HG03175 (cell line): ENCODE measurements at regions not wholly inside any gene's neighbourhood (a gene's known extent, or its start where the extent isn't known, plus 50 kb on each side); places are given as distances from the start of the nearest gene placed in this dataset.

Experiments used
- ATAC-seq: cut with Tn5 transposase; IDR thresholded peaks from one replicate; pipeline ENCODE4 v1.9.1; 2021; ENCODE audit warnings: mild to moderate bottlenecking, moderate library complexity; ENCODE audit not compliant: unreplicated experiment

DNA sequence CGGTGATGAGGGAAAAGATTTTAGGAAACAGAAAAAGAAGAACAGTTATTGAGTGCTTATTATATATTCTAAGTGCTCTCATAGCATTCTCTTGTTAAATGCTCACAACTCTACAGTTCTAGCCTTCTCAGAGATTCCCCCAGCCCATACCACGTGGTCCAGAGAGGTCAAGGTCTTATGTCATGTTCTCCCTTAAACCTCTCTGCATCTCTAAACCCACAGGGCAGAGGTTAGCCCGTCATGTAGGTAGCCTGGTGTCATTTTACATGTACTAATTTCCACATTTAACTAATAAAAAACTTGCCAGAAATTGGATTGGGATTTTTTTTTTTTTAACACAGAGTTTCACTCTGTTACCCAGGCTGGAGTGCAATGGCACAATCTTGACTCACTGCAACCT lies 178.0 kb downstream of the CEMIP2 start:
- ATAC-seq, result no peak

DNA sequence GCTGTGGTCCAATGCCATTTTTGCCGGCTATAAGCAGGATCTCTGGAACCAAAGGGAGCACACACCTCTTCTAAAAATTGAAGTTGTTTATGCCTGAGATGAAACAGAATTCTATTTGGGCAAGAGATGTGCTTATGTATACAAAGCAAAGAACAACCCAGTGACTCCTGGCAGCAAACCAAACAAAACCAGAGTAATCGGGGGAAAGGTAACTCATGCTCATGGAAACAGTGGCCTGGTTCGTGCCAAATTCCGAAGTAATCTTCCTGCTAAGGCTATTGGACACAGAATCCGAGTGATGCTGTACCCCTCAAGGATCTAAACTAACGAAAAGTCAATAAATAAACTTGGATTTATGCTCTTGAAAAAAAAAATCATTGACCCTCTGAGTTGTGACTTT lies 178.7 kb downstream of the CEMIP2 start:
- no peak for ATAC-seq

GRCh38 chr9:71587576-71588362 lies 180.5 kb downstream of the CEMIP2 start:
- ATAC-seq, result no peak

GRCh38 chr9:71583792-71584191 lies 184.5 kb downstream of the CEMIP2 start:
- no peak for ATAC-seq

GRCh38 chr9:71582347-71582746 lies 186.0 kb downstream of the CEMIP2 start:
- ATAC-seq, result no peak

- no peak for ATAC-seq
Measured at GRCh38 chr9:71581101-71581500, 187.2 kb downstream of the CEMIP2 start.

DNA sequence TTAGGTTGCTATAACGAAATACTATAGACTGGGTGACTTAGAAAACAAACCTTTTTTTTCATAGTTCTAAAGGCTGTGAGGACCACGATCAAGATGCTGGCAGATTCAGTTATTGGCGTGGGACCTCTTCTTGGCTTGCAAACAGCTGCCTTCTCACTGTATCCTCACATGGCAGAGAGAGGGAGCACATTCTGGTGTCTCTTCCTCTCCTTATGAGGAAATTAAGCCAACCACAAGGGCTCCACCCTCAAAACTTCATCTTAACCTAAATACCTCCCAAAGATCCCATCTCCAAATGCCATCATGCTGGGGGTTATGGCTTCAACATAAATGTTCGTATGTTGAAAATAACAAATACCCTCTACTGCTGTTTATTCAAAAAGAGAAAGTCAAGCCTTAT lies 197.1 kb downstream of the CEMIP2 start:
- no peak for ATAC-seq

DNA sequence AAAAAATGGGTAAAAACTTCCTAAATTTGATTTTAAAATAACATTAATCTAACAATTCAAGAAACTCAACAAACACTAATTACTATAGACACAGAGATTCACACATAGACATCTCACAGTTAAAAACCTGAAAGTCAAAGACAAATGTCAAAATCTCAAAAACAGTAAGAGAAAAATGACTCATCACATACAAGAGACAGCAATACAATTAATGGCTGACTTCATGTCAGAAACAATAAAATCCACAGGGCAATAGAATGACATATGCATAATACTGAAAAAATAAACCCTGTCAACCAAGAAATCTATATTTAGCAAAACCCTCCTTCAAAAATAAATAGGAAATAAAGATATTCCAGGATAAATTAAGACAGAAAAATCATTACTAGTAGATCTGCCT lies 200.4 kb downstream of the CEMIP2 start:
- ATAC-seq, result no peak

DNA sequence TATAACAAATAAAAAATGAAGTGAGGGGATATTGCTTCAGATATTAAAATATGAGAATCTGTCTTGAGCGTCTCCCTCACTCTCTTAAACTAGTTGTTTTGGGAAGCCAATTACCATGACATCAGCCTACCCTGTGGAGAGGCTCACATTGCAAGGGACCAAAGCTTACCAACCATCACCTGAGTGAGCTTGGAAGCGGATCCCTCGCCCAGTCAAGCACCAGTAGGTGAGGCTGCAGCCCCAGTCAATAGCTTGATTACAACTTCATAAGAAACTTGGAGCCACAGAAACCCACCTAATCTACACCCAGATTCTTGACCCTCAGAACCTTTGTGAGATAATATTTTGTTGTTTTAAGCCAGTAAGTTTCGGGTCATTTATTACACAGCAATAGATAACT lies 206.2 kb downstream of the CEMIP2 start:
- no peak for ATAC-seq

DNA sequence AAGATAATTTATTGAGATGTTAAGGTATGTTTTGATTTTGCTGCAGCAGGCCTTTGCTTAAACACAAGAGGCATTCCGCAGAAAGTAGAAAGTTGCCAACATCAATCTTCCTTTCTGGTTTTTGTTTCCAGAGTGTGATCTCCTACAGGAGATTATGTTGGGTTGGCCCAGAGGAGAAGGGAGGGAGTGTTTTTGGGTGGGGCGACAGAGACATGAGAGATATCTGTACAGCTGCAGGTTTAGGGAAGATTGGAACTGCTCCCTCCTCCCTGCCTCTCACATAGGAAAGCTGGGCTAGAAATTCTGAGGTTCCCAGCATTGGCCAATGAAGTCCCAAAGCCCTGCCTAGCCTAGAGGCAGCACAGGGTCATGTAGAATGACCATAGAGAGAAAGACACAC lies 211.0 kb downstream of the CEMIP2 start:
- no peak for ATAC-seq

DNA sequence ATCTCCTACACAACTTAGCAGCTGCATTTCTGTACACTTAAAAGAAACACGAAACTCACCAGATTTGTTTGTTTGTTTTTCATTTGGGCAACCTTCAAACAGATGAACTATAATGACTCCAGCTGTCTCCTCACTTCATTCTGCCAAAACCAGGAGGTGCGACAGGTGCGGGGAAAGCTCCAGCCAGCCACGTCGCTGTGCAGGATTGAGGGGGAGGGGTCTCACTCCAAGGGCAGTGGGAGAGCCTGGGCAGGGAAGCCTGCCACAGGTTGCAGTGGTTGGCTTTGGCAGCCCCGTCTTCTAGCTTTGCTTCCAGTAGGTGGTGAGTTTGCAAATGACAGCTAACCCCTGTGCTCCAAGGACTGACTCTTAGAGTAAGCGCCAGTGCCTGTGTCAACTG lies 215.8 kb downstream of the CEMIP2 start:
- ATAC-seq, result no peak

GRCh38 chr9:71549023-71549422 lies 219.3 kb downstream of the CEMIP2 start:
- ATAC-seq, result peak; percentile 96

- ATAC-seq, result no peak
Measured at GRCh38 chr9:71544464-71544863, 223.8 kb downstream of the CEMIP2 start.

DNA sequence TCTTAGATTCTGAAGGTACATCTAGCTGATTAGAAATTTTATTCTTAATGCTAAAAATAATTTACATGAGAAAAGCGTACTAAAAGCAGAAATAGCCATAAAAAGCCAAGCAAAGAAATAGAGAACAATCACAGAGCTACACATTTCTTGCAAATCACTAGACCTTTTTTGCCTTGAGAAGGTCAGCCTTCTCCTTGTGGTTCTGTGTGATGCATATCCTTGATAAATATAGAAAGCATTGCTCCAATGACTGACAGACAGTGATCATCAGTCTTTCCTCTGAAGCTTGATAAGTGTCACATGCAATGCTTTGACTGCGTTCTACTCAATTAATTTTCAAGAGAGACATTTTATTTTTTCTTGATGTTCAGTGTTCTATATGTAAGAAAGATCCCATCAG lies 226.9 kb downstream of the CEMIP2 start:
- ATAC-seq, result no peak

GRCh38 chr9:71524996-71525580 lies 243.2 kb downstream of the CEMIP2 start:
- peak; percentile 77 for ATAC-seq

DNA sequence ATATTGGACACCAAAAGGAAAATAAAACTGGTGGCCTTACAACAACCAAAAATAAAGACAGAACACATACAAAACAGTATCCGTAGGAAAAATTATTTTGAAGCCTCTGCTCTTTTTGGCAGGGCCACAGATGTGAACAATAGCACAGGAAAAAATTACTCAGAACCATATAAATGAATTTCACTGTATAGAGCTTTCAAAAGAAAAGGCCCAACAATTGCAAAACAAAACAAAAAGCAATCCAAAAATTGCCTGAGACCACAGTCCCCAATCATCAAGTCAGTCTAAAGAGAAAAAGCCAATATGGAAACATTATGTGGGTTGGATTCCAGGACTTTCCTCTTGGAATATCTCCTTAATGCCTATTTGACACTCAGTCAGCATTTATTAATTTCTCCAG lies 243.8 kb downstream of the CEMIP2 start:
- no peak for ATAC-seq

DNA sequence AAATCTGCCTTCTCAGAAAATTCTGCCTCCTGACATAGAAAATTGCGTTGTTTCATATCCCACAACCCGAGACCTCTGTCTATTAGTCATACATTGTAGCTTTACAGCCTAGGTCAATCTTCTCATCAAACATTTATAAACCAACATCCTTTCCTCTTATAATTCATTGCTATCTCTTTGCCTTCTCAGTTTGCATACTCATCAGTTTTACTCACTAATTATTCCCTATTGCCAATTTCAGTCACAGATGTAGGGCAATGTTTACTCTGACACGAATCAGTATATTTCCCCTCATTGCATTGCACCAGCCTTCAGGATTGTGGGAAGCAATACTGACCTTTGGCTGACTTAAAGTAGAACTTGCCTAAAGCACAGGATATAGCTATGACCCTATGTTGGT lies 247.2 kb downstream of the CEMIP2 start:
- ATAC-seq, result no peak

DNA sequence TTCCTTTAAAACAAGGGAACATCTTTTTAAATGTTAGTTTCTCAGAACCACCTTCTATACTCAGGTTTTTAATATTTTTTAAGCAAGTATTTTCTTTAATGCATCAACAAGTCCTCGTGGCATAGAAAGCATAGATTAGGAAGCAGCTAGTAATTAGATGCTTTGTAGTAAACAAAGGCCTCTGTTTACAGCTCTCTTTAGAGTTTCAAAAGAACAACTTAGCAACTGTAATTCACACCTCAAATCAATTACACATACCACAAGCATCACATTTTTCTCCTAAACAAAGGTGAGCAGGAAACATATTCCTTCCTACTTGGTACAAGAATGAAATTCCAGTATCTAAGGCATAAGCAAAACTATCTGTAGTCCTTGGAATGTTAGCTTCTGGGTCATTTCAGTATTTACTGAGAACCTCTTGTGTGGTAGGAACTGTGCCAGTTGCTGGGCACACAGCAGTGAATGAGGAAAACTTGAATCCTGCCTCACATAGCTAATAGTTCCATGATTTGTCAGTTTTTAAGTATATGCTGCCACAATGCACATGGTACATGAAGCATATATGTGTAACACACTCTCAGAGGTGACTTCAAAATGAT lies 249.1 kb downstream of the CEMIP2 start:
- ATAC-seq, result no peak

- ATAC-seq, result no peak
Measured at GRCh38 chr9:71518045-71518827, 250.1 kb downstream of the CEMIP2 start.

GRCh38 chr9:71515626-71516025 lies 252.7 kb downstream of the CEMIP2 start:
- ATAC-seq, result no peak

GRCh38 chr9:71515107-71515506 lies 253.2 kb downstream of the CEMIP2 start:
- no peak for ATAC-seq
